GM18519 (cell line): ENCODE measurements at regions not wholly inside any gene's neighbourhood (a gene's known extent, or its start where the extent isn't known, plus 50 kb on each side); places are given as distances from the start of the nearest gene placed in this dataset.

ENCODE experiments used
- ATAC-seq: cut with Tn5 transposase; IDR thresholded peaks from one replicate; pipeline ENCODE4 v1.9.1; 2021; ENCODE audit warnings: mild to moderate bottlenecking, moderate library complexity; ENCODE audit not compliant: unreplicated experiment, low FRiP score

- no peak for ATAC-seq
Measured at GRCh38 chr20:20939006-20939405, 167.2 kb downstream of the LINC00237 start.

- no peak for ATAC-seq
Measured at GRCh38 chr20:20938599-20938998, 167.6 kb downstream of the LINC00237 start.

- ATAC-seq = no peak
Measured at GRCh38 chr20:20938131-20938530, 168.0 kb downstream of the LINC00237 start.

GRCh38 chr20:20933142-20933958 lies 172.8 kb downstream of the LINC00237 start:
- no peak for ATAC-seq

- ATAC-seq = no peak
Measured at GRCh38 chr20:20932156-20932555, 174.0 kb downstream of the LINC00237 start.

GRCh38 chr20:20931632-20932031 lies 174.5 kb downstream of the LINC00237 start:
- ATAC-seq = no peak

GRCh38 chr20:20931024-20931423 lies 175.1 kb downstream of the LINC00237 start:
- ATAC-seq = no peak

- ATAC-seq = no peak
Measured at GRCh38 chr20:20930500-20930899, 175.7 kb downstream of the LINC00237 start.

GRCh38 chr20:20929341-20929740 lies 176.8 kb downstream of the LINC00237 start:
- no peak for ATAC-seq

GRCh38 chr20:20926222-20926905 lies 179.8 kb downstream of the LINC00237 start:
- no peak for ATAC-seq

- ATAC-seq = no peak
Measured at GRCh38 chr20:20920433-20920832, 185.7 kb downstream of the LINC00237 start.

GRCh38 chr20:20915844-20916243 lies 190.3 kb downstream of the LINC00237 start:
- ATAC-seq = no peak

GRCh38 chr20:20904501-20904831 lies 192.0 kb upstream of the RALGAPA2 start:
- ATAC-seq = no peak

- no peak for ATAC-seq
Measured at GRCh38 chr20:20903773-20904500, 191.5 kb upstream of the RALGAPA2 start.

GRCh38 chr20:20897922-20898321 lies 185.5 kb upstream of the RALGAPA2 start:
- ATAC-seq = no peak

- ATAC-seq = no peak
Measured at GRCh38 chr20:20897145-20897544, 184.7 kb upstream of the RALGAPA2 start.

- ATAC-seq = no peak
Measured at GRCh38 chr20:20896606-20897005, 184.2 kb upstream of the RALGAPA2 start.

- no peak for ATAC-seq
Measured at GRCh38 chr20:20895537-20895936, 183.1 kb upstream of the RALGAPA2 start.

- no peak for ATAC-seq
Measured at GRCh38 chr20:20894753-20895152, 182.3 kb upstream of the RALGAPA2 start.

- ATAC-seq = no peak
Measured at GRCh38 chr20:20894280-20894679, 181.8 kb upstream of the RALGAPA2 start.

GRCh38 chr20:20892328-20892727 lies 179.9 kb upstream of the RALGAPA2 start:
- no peak for ATAC-seq
